ENCODE measurements at regions not wholly inside any gene's neighbourhood (a gene's known extent, or its start where the extent isn't known, plus 50 kb on each side); places are given as distances from the start of the nearest gene placed in this dataset.
"Not testable (repeated sequence)": the region's sequence is repeated elsewhere in the genome, so short reads cannot be mapped to it uniquely, and the experiment has no call there.

DNA sequence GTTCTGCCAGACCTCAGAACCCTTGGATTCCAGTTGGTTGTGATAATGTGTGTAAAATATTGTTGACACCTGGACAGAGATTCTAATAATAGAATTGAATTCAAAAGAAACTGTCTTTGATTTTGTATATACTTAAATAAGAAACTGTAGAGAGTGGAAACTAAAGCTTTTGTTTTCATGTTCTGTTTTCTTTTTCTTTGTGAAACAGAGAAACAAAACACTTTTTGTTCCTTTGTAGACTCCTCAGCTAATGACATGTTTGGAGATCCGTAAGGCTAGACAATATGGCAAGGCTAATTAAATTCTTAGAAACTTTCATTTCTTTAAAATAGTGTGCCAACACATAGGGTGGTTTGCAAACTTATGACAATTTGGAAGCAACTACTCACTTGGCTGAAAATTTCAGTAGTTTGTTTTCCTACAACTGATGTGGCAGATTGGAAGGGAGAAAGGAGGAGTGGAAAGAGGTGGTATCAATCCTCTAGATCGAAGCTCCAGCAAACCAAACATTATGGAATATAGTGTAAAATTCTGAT, 90.9 kb upstream of the FAT1 start:
- no peak for DNase-seq (ENCODE audit: low spot score)

DNA sequence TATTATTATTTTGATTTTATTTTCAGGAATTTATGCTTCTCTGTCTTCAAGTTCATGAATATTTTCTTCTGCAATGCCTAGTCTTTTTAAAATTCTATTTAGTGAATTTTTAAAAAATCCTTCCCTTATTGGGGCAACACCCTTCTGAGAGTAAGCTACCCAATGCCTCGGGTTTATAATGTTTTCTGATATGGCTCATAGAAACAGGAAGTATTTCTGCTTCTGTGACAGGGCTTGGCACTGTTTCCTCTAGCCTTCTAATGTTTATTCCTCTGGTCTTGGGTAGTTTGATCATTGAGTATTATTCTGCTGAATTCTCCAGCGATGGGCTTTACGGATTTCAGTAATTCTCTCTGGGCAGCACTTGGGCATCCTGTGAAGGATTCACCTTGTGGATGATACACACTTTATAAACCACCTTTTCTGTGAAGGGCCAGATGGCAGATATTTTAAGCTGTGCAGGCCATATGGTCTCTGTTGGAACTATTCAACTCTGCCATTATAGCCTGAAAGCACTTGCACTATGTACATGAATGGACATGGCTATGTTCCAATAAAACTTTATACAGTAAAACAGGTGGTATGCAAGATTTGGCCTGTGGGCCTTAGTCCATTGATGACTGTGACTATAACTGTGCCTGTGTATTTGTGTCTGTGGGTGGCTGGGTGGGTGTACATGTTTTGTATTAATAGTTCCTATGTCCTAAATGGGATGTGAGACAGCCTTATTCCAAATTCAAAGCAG, 95.9 kb upstream of the FAT1 start:
- DNase-seq (ENCODE audit: low spot score): no peak

DNA sequence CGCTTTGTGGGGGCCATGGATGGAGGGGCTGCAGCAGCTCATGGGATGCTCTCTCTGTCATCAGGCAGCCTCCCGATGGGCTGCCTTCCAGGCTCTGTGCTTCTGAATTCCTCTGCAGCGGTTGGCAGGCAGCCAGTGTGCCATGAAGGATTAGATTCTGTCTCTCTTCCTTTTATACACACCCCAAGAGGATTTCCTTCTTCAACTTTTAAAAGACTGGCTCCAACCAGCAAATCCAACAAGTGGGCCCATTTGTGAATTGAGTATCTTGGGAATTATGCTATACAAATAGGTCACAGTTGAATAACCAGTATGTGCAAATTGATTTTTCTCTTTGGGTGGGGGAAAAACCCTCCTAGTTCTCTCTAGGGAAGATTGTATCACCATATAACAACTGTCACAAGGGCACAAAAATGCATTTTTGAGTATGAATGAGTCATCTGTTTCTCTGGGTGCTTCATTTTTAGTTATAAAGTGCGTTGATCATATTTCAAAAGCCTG, 96.8 kb upstream of the FAT1 start:
- DNase-seq (ENCODE audit: low spot score): no peak

DNA sequence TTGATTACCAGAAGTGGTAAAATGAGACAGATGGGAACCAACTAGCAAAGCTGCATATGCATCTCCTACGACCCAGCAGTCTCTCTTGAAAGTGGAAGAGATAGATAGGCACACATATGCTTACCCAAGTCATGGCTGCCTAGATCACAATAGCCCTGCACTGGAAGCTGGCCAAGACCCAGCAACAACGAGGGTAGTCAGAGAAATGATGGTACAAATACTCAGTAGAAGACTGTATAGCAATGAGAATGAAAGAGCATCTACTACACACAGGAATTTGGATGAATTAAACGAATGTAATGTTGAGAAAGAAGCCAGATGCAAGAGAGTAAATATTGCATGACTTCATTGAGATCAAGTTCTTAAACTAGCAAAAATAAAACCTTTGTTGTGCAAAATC, 100.3 kb upstream of the FAT1 start:
- DNase-seq (ENCODE audit: low spot score): no peak

DNA sequence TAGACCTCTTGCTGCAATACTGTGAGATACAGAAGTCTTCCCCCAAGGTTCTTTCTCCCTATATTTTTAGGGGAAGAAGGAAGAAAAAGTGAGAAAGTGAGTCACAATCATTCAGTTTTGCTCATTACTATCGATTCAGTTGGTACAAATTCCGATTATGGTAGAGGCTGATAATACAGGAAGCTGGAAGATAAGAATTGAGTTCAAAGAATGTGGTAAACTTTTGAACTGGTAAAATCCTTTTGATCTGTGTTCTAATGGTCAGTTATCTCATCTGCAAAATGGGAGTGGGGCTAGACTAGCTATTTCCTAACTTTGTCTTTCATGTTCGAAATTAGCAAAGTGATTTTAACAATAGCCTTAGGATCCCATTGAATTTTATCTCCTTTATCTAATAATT, 101.4 kb upstream of the FAT1 start:
- no peak for DNase-seq (ENCODE audit: low spot score)

DNA sequence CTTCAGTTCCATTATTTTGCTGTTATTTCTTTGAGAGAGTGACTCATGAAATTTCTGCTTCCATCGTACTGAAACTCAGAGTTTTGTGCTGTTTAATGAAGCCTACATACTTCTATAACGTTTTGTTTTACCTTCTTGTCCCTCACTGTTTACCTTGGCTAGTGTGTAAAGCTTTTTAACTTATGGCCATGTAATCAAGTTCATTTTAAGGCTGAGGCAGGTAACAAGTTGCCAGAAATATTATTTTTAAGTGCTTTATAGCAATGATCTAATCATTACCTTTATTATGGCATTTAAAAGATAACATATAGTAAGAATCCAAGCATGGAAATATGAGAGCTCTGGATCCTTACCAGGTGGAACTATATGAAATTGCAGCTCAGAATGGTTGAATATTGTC, 102.3 kb upstream of the FAT1 start:
- no peak for DNase-seq (ENCODE audit: low spot score)

DNA sequence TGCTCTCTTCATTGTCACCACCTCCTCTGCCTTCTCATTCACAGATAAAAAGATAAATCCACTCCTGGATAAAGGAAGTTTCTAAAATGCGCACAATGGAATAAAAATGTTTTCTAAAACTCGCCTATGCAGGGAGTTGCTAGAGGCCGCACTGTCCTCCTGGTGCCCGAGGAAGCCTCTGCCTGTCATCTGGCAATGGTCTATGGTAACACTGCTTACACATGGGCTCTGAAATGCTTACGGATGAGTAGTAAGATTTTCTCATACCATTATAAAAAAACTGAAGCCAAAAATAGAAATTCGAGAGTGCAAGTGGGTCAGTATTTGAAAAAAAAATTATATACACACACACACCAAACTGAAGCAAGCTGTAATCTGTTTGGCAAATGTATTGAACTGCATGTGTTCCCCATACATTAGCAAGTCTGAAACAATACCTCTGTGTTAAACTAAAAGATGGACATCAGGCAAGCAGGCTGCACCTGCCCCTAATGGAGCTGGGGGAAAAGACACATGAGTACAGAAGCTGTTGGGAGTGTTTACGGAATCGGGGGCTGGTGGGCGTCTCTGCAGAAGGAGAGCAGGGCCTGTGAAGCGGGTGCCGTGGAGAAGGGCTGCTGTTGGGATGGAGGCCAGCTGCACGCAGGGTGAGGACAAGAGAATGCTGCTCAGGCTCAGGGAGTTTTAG, 103.3 kb upstream of the FAT1 start:
- no peak for DNase-seq (ENCODE audit: low spot score)

DNA sequence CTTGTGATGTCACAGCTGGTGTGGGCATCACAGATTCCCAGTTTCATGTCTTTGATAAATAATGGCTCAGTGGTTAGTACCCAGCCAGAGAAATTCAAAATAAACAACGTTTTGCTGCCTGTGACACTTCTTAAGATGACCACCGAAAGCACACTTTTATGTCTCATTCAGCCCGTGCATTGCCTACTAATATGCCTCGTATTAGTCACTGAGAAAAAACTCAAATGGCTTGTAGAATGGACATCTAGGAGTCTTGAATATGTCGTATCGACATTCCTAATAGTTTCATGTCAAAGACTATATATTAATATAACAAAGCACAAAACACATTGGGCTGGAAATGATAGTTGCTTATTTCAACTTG, 103.9 kb upstream of the FAT1 start:
- DNase-seq (ENCODE audit: low spot score): no peak

DNA sequence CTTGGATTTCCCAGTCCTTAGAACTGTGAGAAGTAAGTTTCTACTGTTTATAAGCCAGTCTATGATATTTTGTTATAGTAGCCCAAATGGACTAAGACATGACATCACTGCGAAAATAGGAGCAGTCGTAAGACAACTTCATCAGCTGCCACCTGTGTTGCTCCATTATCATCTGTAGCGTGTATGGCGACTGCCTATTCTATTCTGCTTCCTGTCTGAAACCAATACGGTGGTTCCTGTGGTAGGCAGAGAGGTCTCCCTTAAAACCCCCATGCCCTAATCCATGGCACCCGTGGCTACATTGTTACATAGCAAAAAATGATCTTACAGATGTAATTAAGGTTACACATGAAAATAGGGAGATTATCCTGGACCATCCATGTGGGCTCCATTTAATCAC, 105.4 kb upstream of the FAT1 start:
- no peak for DNase-seq (ENCODE audit: low spot score)

DNA sequence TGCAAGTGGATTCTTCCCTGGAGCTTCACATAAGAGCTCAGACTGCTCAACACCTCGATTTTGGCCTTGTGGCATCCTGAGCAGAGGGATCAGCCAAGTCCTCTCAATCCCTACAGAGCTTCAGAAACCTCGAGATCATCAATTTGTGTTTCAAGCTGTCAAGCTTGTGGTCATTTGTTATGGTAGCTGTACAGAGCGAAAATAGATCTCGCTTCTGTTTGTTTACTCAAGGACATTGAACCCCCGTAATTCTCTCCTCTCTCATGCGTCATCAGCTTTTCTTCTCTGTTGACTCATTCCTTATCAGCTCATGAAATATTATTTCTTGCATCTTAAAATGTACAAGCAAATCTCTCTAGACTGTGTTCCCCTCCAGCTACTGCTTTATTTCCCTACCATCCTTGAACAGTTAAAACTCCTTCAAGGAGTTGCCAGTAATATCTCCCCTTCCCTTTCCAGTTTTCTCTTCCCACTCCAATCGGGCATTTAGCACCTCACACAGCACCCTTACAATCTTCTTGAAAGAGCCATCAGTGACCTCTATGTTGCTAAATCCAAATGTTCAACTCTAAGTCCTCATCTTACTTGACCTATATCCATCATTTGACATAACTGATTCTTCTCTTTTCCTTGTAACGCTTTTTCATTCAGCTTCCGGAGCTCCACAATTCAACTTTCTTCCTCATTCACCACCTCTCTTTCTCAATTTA, 106.2 kb upstream of the FAT1 start:
- no peak for DNase-seq (ENCODE audit: low spot score)

DNA sequence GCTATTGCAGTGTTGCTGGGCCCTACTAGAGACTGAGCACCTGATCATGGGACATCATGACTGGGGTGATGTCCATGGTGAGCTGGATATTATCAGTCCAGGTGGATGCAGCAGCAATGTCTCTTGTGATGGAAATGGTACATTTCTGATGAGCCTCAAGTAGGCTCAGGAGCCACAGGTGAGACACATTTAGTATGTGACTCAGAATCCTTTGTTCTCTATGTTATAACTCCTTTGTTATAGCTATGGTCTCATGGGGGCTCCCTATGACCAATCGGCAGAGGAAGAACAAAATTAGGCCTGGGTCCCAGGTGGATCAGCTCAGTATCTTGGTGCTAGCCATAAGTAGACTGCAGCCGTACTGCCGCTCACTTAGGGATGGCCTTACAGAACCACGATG, 107.9 kb upstream of the FAT1 start:
- no peak for DNase-seq (ENCODE audit: low spot score)

DNA sequence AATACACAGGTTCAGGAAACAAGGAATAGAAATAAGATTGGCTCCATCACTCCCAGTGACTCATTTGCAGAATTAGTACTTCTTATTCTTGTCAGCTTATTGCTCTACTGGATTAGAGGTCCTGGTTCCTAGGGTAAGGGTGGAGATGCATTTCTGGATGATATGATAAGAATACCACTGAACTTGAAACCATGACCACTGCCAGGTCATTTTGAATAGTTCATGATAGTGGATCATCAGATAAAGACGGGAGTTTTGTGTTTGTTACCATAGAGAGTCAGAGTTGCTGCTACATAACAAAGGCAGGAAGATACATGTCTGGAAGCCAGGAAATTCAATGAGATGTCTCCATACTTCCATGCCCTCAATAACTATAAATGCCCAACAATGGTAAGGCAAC, 109.2 kb upstream of the FAT1 start:
- no peak for DNase-seq (ENCODE audit: low spot score)

DNA sequence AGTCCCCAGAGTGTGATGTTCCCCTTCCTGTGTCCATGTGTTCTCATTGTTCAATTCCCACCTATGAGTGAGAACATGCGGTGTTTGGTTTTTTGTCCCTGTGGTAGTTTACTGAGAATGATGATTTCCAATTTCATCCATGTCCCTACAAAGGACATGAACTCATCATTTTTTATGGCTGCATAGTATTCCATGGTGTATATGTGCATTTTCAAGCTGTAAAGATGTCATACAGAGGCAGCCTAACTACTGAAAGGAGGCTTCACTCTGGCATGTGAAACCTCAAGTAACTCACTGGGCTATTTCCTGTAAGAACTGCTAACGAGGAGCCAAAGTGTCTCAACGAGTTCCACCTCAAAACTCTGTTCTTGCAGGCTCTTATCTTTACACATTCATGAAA, 113.8 kb upstream of the FAT1 start:
- DNase-seq (ENCODE audit: low spot score): not testable (repeated sequence)

DNA sequence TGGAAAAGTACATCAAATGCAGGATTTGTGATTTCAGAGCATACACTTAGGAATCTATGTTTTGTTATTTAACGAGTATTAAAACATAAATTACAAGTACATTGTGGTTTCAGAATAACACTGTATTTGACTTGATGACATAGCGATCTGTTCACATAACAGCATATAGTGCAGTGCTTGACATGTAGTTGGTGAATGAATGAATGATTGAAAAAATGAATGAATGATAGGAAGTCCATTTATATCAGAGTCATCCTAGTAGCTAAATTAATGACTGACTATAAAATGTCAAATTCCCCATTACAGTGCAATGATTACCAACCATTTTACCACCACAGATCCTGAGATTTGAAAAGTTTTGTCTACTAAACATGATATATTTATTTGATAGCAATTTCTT, 114.6 kb upstream of the FAT1 start:
- no peak for DNase-seq (ENCODE audit: low spot score)

DNA sequence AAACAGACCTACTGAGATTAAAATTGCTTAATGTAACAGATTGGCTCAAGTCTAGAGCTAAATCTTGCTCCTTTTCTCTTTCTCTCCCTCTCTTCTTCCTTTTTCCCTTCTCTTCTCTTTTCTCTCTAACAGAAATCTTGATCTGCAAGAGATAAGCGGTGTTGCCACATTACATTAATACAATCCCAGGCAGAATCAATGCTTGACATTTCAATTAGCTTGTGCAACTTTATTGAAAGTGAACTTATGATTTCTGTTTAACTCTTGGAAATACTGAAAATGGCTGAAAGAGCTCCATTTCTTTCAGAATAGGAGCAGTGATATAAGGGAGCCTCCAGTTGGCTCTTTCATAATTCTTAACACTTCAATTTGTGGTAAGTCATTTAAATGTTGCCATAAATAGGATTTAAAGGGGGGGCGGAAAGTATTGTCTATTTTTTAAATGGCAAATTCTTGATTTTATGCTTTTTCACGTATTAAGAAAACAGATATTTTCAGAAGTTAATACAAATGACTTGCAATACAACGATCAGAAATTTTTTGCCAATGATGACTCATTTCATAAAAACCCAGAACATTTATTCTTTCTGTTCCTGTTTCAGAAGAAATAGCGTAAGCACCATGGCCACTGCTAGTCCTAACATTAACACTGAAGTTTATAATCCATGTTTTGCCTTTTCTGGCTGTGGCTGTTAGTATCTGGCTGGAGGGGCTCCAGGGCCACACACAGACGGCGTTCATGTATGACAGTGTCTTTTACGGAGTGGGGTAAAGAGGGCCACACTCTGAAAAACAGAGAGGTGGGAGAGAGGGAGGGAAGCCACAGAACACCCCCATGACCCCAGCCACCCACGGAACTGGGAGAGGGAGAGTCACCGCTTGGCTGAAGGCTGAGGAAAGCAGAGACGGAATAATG, 115.7 kb upstream of the FAT1 start:
- no peak for DNase-seq (ENCODE audit: low spot score)

DNA sequence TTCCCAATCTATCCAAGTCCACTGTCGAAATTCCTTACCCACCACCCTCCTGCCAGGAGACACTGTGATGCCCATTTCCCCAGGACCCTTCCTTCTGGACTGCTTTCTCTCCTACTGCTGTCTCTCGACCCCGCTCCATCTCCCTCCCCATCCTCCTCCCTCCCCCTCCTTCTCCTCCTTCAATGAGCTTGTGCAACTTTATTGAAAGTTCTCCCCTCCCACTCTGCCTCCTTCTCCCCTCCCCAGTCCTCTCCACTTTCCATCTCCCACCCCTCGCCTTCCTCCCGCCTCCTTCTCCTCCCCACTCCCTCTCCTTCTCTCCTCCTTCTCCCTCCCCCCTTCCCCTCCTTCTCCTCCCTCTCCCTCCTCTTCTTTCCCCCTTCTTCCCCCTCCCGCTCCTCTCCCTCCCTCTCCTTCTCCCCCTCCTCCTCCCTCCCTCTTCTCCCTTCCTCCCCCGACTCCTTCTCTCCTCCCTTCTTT, 116.6 kb upstream of the FAT1 start:
- no peak for DNase-seq (ENCODE audit: low spot score)

DNA sequence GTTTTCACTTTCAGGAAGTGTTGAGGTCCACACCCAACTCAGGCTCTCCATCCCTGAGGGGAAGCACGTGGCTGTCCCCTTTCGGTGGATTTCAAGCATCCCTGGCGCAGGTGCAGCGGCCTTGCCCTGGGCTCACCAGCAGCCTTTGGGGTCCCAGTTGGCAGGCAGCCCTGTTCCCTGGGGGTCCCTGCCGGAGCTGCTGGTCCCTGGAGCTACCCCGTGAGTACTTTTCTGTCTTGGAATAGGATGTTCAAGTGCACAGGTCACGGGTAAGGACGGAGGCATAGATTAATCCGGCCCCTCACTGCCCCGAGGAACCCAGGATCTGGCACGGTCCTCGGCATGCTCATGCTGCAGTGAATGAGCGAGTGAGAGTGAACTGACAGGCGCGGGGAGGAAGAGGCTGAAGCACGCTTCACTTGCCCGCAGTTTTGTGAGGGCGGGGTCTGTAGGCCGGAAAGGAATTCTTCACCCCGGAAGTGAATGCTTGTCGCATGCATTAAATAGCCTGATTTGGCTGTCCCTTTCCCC, 117.2 kb upstream of the FAT1 start:
- no peak for DNase-seq (ENCODE audit: low spot score)

DNA sequence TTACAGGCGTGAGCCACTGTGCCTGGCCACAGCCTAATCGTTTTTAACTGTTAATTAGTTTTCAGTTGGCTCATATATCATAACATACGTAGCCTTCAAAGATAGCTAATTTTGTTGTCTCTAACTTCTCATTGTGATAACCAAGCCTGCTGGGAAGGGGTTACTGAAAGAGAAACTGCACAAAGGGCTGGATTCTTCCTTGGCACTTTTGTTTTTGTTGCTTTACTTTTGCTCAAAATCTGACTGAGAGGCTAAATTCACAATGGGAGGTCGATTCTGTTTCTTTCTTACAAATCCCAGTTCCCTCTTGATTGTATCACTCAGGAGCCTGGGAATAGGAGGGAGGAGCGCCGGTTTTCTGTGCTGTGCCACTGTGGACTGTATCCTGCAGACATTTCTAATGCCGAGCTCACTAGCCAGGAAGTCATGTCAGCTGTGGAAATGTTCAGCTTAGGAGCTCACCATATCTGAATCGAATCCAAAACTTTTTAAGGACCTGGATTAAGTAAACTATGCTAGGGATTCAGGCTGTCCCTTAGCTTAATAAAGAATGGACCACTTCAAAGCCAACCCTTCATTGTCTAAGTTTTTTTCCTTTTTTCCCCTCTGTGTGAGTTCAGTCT, 120.5 kb upstream of the FAT1 start:
- no peak for DNase-seq (ENCODE audit: low spot score)

DNA sequence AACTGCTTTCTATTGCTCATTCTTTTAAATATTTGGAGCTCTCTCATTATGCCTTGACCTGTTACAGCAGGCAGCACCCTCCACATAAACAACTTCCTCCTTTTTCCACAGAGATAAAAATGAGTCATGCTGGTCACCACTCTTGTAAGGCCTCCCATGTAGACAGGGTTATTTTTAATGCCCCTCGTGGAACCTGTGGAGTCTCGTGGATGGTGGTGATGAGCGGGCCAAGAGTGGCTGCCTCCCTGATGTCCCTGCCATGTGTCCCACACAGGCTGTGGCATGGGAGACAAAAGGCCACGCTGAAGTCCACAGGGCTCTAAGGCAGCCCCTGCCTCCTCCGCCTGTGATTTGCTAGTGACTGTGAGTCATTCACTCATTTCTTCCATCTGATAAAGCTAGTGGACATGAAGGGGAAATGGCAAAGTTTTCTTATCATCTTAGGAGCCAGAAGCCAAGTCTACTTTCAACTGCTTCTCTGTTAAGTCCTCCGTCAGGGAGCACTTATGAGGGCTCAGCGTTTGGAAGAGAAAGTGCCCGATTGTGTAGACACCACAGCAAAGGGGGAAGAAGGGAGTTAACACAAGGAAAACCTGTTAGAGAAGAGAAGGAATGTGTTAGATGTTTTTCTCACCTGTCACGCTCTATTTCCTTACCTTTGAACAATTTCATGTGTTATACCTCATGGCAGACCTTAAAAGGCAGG, 121.6 kb upstream of the FAT1 start:
- no peak for DNase-seq (ENCODE audit: low spot score)

DNA sequence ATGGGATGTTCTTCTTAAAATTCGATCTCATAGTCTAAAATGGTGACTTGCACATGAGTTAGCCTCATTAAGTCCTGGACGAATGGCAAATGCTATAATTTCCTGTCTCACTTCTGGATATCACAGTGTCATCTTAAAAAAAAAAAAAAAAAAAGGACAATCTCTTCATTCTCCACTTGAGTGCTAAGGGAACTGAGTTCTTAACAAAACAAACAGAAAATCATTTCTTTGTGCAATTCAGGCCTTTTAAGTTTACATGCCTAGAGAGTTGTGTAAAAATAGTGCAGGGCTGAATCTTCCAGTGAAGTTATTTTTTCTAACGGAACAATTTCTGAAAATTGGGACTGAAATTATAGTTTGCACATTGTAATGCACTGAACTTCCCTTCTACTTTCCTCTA, 122.8 kb upstream of the FAT1 start:
- no peak for DNase-seq (ENCODE audit: low spot score)

All from germinal center (tissue), 1 donor.